Activated CD4-positive, alpha-beta memory T cell treated with anti-CD3 and anti-CD28 coated beads, Interleukin-2, amount 10 ng/mL, durations not matched to agents 7 days and 5 days (primary cell): ENCODE measurements at regions not wholly inside any gene's neighbourhood (a gene's known extent, or its start where the extent isn't known, plus 50 kb on each side); places are given as distances from the start of the nearest gene placed in this dataset.
"Not testable (repeated sequence)": the region's sequence is repeated elsewhere in the genome, so short reads cannot be mapped to it uniquely, and the experiment has no call there.

Experiments
- CTCF ChIA-PET: fragments of 350-600 bp; sonication (Branson Sonifier 250); formaldehyde crosslinking; loops from one replicate; lab custom pipeline; 2021; ENCODE audit warnings: antibody characterized with exemption, inconsistent platforms; lab: Charles Lee
- POLR2A ChIA-PET: fragments of 350-600 bp; sonication (Branson Sonifier 250); formaldehyde crosslinking; loops from one replicate; lab custom pipeline; 2021; ENCODE audit warnings: antibody characterized with exemption; lab: Charles Lee
- DNase-seq: peaks from one replicate; pipeline ENCODE4 v3.0.0-alpha.2; 2020
- H3K27ac Mint-ChIP-seq: one replicate; pipeline ENCODE4 v1.8.0; 2021; ENCODE audit warnings: mild to moderate bottlenecking, mixed read lengths
- H3K27me3 Mint-ChIP-seq: one replicate; pipeline ENCODE4 v1.8.0; 2021; ENCODE audit warnings: mixed read lengths
- H3K36me3 Mint-ChIP-seq: one replicate; pipeline ENCODE4 v1.8.0; 2021; ENCODE audit warnings: low read depth, mixed read lengths
- H3K4me1 Mint-ChIP-seq: one replicate; pipeline ENCODE4 v1.8.0; 2021; ENCODE audit warnings: mixed read lengths
- H3K4me3 Mint-ChIP-seq: one replicate; pipeline ENCODE4 v1.8.0; 2021; ENCODE audit warnings: mild to moderate bottlenecking, mixed read lengths
- H3K9me3 Mint-ChIP-seq: one replicate; pipeline ENCODE4 v1.8.0; 2021; ENCODE audit warnings: mixed read lengths

- H3K36me3 Mint-ChIP-seq, H3K4me3 Mint-ChIP-seq, H3K4me1 Mint-ChIP-seq, POLR2A ChIA-PET, DNase-seq, H3K9me3 Mint-ChIP-seq, H3K27me3 Mint-ChIP-seq, CTCF ChIA-PET, H3K27ac Mint-ChIP-seq: not testable (repeated sequence)
Measured at GRCh38 chr2:87657915-87658314, 90.0 kb upstream of the PLGLB2 start.

GRCh38 chr2:87658357-87658756 is 89.5 kb upstream of the PLGLB2 start:
- H3K4me3 Mint-ChIP-seq, POLR2A ChIA-PET, H3K4me1 Mint-ChIP-seq, H3K27me3 Mint-ChIP-seq, H3K36me3 Mint-ChIP-seq, H3K9me3 Mint-ChIP-seq, DNase-seq, CTCF ChIA-PET, H3K27ac Mint-ChIP-seq: not testable (repeated sequence)

- POLR2A ChIA-PET, H3K4me1 Mint-ChIP-seq, H3K27ac Mint-ChIP-seq, DNase-seq, H3K9me3 Mint-ChIP-seq, H3K4me3 Mint-ChIP-seq, H3K36me3 Mint-ChIP-seq, CTCF ChIA-PET, H3K27me3 Mint-ChIP-seq: not testable (repeated sequence)
Measured at GRCh38 chr2:87658976-87659375, 88.9 kb upstream of the PLGLB2 start.

- H3K36me3 Mint-ChIP-seq, H3K9me3 Mint-ChIP-seq, H3K4me1 Mint-ChIP-seq: not testable (repeated sequence)
Measured at GRCh38 chr2:87660164-87660563, 87.7 kb upstream of the PLGLB2 start.

DNA sequence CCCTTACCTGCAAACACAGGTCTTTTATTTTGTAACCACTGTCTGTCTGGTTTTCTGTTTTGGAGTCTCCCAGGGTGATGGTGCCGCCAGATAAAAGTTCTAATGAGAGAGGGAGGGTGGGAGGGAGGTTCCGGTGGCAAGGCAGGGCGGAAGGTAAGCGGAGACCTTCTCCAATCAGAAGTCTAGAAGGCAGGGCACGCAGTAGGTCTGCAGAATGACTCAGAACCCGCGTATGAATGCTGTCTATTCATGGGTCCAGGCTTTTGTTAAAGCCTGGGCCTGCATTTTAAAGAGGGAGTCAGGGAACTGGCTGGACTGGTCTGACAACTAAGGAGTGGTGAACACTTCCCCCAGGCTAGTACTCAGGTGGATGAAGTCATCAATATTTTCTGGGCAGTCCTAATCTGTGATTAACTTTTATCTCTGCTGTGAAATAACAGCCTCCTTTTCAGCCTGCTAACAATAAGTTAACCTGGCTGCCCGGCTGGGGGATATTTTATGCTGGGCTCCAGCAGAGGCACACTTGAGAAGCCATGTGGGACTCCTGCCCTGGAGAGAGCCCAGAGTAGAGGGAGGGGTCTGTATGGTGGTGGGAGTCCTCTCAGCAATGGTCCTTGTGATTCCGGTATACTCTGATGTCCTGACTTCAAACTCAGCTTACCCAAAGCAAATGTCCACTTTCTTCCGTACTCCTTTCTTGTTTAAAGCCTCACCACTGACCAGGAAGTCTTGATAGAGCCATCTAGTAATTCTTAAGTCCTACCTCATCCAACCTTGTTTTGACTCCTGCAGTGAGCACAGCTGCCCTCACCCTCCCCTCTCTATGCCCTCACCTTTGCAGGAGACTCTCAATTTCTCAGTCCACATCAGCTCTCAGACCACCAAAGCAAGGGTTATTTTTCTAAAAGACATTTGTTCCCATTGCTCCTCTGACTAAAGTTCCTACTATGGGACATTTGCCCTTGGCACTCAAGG is 85.3 kb upstream of the PLGLB2 start:
- H3K27ac Mint-ChIP-seq, H3K36me3 Mint-ChIP-seq, DNase-seq, H3K4me1 Mint-ChIP-seq, CTCF ChIA-PET, H3K4me3 Mint-ChIP-seq, H3K27me3 Mint-ChIP-seq, POLR2A ChIA-PET, H3K9me3 Mint-ChIP-seq: not testable (repeated sequence)

More at GRCh38 chr2:87660164-87660563, 87.7 kb upstream of the PLGLB2 start:
- POLR2A ChIA-PET, H3K27ac Mint-ChIP-seq, H3K4me3 Mint-ChIP-seq, DNase-seq, H3K27me3 Mint-ChIP-seq, CTCF ChIA-PET: not testable (repeated sequence)

DNA sequence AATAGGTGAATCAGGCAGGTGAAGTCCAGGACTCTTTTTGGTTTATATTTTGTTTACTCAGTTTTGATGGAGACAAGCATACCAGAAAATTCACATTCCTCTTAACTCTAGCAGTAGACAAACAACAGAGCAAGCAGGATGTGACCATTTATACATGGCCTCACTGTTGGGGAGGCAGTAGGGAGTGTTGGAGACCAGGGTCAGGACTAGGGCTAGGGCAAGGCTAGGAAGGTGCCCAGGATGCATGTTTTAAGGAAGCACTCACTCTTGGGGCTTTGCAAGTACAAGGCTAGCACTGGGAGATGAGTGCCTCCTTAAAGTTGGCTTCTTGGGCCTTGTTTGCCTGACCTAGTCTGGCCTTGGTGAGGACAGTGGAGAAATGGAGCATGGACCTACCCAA is 84.5 kb upstream of the PLGLB2 start:
- CTCF ChIA-PET, POLR2A ChIA-PET, H3K4me3 Mint-ChIP-seq, H3K27me3 Mint-ChIP-seq, DNase-seq, H3K27ac Mint-ChIP-seq, H3K36me3 Mint-ChIP-seq, H3K4me1 Mint-ChIP-seq, H3K9me3 Mint-ChIP-seq: not testable (repeated sequence)

DNA sequence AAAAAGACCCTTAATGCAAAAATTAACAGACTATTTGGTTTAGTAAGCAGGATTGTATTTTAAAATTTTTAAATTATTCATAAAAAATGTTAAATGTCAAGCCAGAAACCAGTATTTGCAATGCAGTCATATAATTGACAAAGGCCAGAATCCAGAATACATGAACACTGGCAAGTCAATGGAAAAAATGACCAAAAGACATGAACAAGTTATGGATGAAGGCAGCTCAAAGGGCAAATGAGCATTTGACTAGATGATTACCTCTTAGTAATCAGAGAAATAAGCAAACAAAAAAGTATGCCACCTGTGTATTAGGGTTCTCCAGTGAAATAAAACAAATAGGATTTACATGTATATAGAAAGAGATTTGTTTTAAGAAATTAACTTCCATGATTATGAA is 80.9 kb upstream of the PLGLB2 start:
- DNase-seq, CTCF ChIA-PET, H3K4me3 Mint-ChIP-seq, H3K27ac Mint-ChIP-seq, H3K9me3 Mint-ChIP-seq, H3K36me3 Mint-ChIP-seq, H3K27me3 Mint-ChIP-seq, POLR2A ChIA-PET, H3K4me1 Mint-ChIP-seq: not testable (repeated sequence)

DNA sequence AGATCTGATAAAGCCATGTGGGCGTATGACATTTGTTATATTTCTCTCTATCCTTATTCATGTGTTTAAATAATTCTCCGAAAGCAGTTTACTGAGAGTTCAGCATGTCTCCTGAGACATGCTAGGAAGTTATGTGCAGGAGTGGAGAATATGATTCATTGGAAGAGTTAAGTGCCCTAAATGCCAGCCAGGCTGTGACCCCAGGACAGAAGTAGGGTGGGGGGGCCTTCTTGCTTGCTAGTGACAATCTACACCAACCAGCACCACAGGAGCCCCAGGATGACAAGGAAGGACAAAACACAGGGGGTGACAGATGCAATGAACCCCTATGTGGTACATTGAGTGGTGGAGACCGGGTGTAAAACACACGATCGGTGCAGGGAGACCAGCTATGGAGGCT is 79.5 kb upstream of the PLGLB2 start:
- H3K4me3 Mint-ChIP-seq, DNase-seq, H3K27ac Mint-ChIP-seq, H3K27me3 Mint-ChIP-seq, H3K36me3 Mint-ChIP-seq, H3K9me3 Mint-ChIP-seq, CTCF ChIA-PET, H3K4me1 Mint-ChIP-seq, POLR2A ChIA-PET: not testable (repeated sequence)

GRCh38 chr2:87669633-87670231 is 78.2 kb upstream of the PLGLB2 start:
- H3K27me3 Mint-ChIP-seq, H3K4me3 Mint-ChIP-seq, H3K36me3 Mint-ChIP-seq, DNase-seq, H3K4me1 Mint-ChIP-seq, POLR2A ChIA-PET, CTCF ChIA-PET, H3K27ac Mint-ChIP-seq, H3K9me3 Mint-ChIP-seq: not testable (repeated sequence)

DNA sequence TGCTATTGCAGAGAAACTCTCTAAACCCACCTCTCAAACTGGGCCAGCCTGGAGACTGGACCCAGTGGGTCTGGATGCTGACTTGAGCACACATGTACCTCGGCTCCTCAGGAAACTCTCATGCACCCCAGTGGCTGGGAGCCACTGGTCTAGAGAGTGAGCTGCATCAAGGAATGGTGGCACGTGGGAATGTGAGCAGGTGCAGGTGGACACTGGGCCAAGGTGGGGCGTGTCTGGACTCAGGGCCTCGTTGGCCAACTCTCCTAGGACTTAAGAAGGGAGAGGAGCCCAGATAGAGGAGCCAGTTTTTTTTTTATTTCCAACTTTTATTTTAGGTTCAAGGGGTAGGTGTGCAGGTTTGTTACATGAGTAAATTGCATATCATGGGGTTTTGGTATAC is 75.5 kb upstream of the PLGLB2 start:
- DNase-seq, CTCF ChIA-PET, H3K4me1 Mint-ChIP-seq, H3K4me3 Mint-ChIP-seq, H3K9me3 Mint-ChIP-seq, H3K36me3 Mint-ChIP-seq, POLR2A ChIA-PET, H3K27me3 Mint-ChIP-seq, H3K27ac Mint-ChIP-seq: not testable (repeated sequence)

DNA sequence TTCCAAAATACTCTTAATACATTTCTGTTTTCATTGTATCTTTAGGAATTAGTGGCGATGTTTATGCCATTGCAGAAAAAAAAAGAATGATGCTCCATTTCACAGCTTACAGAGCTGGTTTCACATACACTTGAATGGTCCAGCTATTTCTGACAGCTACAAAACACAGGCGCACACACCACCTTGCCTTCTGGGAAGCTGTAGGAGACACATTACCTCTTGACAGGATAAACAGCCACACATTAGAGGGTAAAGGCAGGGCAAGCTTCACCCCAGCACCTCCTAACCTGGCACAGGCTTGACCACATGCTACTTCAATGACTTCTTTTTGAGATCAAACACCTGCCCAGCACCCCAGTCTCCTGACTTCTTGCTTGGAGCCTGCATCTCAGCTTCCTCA is 73.2 kb upstream of the PLGLB2 start:
- H3K27me3 Mint-ChIP-seq, H3K36me3 Mint-ChIP-seq, H3K27ac Mint-ChIP-seq, H3K9me3 Mint-ChIP-seq, DNase-seq, CTCF ChIA-PET, H3K4me1 Mint-ChIP-seq, H3K4me3 Mint-ChIP-seq, POLR2A ChIA-PET: not testable (repeated sequence)

GRCh38 chr2:87675487-87675886 is 72.4 kb upstream of the PLGLB2 start:
- H3K36me3 Mint-ChIP-seq, H3K27ac Mint-ChIP-seq, POLR2A ChIA-PET, DNase-seq, H3K4me3 Mint-ChIP-seq, CTCF ChIA-PET, H3K27me3 Mint-ChIP-seq, H3K4me1 Mint-ChIP-seq, H3K9me3 Mint-ChIP-seq: not testable (repeated sequence)

- POLR2A ChIA-PET = not testable (repeated sequence)
Measured at GRCh38 chr2:87677421-87677923, 70.4 kb upstream of the PLGLB2 start.

DNA sequence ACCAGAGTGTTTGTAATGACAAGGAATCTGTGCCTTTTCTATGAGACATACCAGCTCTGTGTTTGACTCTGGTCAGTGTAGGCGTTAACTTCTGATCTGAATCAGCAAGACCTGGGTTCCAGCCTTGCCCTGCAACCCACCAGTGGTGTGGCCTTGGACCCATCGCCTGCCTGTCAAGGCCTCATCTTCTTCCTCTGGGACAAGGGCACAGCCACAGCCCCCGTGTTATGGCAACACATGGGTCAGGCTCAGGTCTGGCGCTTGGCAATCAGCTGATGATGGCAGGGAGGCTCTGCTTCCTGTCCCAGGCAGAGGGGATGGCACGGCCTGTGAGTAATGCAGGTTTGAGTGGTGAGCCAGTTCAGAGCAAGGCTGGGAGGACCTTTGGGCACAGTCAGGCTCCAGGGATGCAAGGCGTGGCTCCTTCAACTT is 69.1 kb upstream of the PLGLB2 start:
- DNase-seq, H3K27ac Mint-ChIP-seq, H3K4me1 Mint-ChIP-seq, H3K27me3 Mint-ChIP-seq, H3K36me3 Mint-ChIP-seq, POLR2A ChIA-PET, CTCF ChIA-PET, H3K9me3 Mint-ChIP-seq, H3K4me3 Mint-ChIP-seq: not testable (repeated sequence)

More at GRCh38 chr2:87677421-87677923, 70.4 kb upstream of the PLGLB2 start:
- H3K4me3 Mint-ChIP-seq, H3K9me3 Mint-ChIP-seq, H3K27ac Mint-ChIP-seq, H3K27me3 Mint-ChIP-seq, H3K4me1 Mint-ChIP-seq, CTCF ChIA-PET, H3K36me3 Mint-ChIP-seq, DNase-seq: not testable (repeated sequence)
